ENCODE measurements at regions not wholly inside any gene's neighbourhood (a gene's known extent, or its start where the extent isn't known, plus 50 kb on each side); places are given as distances from the start of the nearest gene placed in this dataset.

GRCh38 chr13:40341096-40341471 is 325.4 kb downstream of the FOXO1 start:
- TF ChIP-seq CTCF (IDR thresholded peaks at IDR 0.05; ENCODE audit: low read length) (no peak), EZH2 (IDR thresholded peaks at IDR 0.05; ENCODE audit: borderline replicate concordance, low read length) (no peak)
